HL-60 (cell line): ENCODE measurements at regions not wholly inside any gene's neighbourhood (a gene's known extent, or its start where the extent isn't known, plus 50 kb on each side); places are given as distances from the start of the nearest gene placed in this dataset.

Experiments used
- DNase-seq, 2 experiments: peaks; one replicate each; pipeline ENCODE4 v3.0.0-alpha.2; 2010 to 2020; ENCODE audit warnings: low read depth in 1 of 2, low spot score in 1 of 2
- H3K27ac ChIP-seq: fragments of 250-450 bp; sonication (Bioruptor Pico); replicated peaks from 2 replicates; pipeline ENCODE4 v1.5.1; 2020; ENCODE audit warnings: mild to moderate bottlenecking, moderate library complexity
- H3K27me3 ChIP-seq: fragments of 250-450 bp; sonication (Bioruptor Pico); 2 replicates; pipeline ENCODE4 v1.5.1; 2021; ENCODE audit warnings: mild to moderate bottlenecking, moderate library complexity; ENCODE audit not compliant: insufficient read depth, poor library complexity, severe bottlenecking
- H3K4me3 ChIP-seq: replicated peaks from 2 replicates; pipeline ENCODE4 v1.5.1; 2011; ENCODE audit warnings: mild to moderate bottlenecking, control low read depth, low read length; ENCODE audit not compliant: insufficient read depth
- GABPA ChIP-seq: IDR thresholded peaks from 2 replicates; pipeline ENCODE4 v1.6.1; 2012; ENCODE audit warnings: low read depth
- POLR2AphosphoS5 ChIP-seq: IDR thresholded peaks from 2 replicates; pipeline ENCODE4 v1.6.1; 2012; ENCODE audit warnings: low read depth
- SPI1 ChIP-seq: IDR thresholded peaks from 2 replicates; pipeline ENCODE4 v1.6.1; 2012; ENCODE audit warnings: low read depth, mild to moderate bottlenecking, borderline replicate concordance
- TF ChIP-seq, protein P1 (sequence below): IDR thresholded peaks from 2 replicates; pipeline ENCODE4 v1.6.1; 2012; ENCODE audit warnings: low read depth; ENCODE audit not compliant: insufficient replicate concordance
- TF ChIP-seq, protein P2 (sequence below): IDR thresholded peaks from one replicate; pipeline ENCODE4 v1.5.1; 2011; ENCODE audit warnings: low read length, control low read depth, inconsistent platforms; ENCODE audit not compliant: insufficient read depth

DNA sequence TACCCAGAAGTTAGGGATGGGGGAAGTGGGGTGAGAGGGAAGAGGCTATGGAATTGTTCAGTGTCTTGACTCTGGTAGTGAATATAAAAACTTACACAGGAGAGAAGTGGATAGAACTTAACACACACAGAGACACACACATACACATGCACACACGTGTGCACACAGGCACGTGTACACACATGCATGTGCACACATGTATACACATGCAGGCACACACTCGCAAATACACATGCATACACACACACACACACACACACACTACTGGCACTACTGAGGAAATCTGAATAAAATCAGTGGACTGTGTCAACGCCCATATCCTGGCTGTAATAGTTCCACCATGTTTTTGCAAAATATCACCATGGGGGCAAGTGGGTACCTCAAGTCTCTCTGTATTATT, 107.9 kb downstream of the IRS2 start:
- no peaks in the 10 kb centered on the region for H3K27me3 ChIP-seq
- H3K27ac ChIP-seq: no peak overlapping the region
- no peak overlapping the region for H3K4me3 ChIP-seq
- no peak for DNase-seq
- TF ChIP-seq, protein P1, sequence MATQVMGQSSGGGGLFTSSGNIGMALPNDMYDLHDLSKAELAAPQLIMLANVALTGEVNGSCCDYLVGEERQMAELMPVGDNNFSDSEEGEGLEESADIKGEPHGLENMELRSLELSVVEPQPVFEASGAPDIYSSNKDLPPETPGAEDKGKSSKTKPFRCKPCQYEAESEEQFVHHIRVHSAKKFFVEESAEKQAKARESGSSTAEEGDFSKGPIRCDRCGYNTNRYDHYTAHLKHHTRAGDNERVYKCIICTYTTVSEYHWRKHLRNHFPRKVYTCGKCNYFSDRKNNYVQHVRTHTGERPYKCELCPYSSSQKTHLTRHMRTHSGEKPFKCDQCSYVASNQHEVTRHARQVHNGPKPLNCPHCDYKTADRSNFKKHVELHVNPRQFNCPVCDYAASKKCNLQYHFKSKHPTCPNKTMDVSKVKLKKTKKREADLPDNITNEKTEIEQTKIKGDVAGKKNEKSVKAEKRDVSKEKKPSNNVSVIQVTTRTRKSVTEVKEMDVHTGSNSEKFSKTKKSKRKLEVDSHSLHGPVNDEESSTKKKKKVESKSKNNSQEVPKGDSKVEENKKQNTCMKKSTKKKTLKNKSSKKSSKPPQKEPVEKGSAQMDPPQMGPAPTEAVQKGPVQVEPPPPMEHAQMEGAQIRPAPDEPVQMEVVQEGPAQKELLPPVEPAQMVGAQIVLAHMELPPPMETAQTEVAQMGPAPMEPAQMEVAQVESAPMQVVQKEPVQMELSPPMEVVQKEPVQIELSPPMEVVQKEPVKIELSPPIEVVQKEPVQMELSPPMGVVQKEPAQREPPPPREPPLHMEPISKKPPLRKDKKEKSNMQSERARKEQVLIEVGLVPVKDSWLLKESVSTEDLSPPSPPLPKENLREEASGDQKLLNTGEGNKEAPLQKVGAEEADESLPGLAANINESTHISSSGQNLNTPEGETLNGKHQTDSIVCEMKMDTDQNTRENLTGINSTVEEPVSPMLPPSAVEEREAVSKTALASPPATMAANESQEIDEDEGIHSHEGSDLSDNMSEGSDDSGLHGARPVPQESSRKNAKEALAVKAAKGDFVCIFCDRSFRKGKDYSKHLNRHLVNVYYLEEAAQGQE: no peak
- TF ChIP-seq, protein P2, sequence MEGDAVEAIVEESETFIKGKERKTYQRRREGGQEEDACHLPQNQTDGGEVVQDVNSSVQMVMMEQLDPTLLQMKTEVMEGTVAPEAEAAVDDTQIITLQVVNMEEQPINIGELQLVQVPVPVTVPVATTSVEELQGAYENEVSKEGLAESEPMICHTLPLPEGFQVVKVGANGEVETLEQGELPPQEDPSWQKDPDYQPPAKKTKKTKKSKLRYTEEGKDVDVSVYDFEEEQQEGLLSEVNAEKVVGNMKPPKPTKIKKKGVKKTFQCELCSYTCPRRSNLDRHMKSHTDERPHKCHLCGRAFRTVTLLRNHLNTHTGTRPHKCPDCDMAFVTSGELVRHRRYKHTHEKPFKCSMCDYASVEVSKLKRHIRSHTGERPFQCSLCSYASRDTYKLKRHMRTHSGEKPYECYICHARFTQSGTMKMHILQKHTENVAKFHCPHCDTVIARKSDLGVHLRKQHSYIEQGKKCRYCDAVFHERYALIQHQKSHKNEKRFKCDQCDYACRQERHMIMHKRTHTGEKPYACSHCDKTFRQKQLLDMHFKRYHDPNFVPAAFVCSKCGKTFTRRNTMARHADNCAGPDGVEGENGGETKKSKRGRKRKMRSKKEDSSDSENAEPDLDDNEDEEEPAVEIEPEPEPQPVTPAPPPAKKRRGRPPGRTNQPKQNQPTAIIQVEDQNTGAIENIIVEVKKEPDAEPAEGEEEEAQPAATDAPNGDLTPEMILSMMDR: no peak
- TF ChIP-seq SPI1 (no peak), GABPA (no peak), POLR2AphosphoS5 (no peak)

DNA sequence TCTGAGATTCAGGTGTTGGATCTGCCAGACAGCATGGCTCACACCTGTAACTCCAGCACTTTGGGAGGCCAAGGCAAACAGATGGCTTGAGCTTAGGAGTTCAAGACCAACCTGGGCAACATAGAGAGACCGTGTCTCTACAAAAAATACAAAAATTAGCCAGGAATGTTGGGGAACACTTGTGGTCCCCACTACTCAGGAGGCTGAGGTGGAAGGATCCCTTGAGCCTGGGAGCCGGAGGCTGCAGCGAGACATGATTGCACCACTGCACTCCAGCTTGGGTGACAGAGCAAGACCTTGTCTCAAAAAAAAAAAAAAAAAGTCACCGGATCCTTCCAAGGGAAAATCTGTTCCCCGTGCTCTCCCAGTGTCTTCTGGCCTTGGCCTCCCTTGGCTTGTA, 109.2 kb downstream of the IRS2 start:
- no peak for DNase-seq
- no peaks in the 10 kb centered on the region for H3K27me3 ChIP-seq
- TF ChIP-seq, protein P1: no peak
- TF ChIP-seq, protein P2: no peak
- TF ChIP-seq GABPA: no peak
- H3K27ac ChIP-seq: no peak overlapping the region
- H3K4me3 ChIP-seq: no peak overlapping the region

DNA sequence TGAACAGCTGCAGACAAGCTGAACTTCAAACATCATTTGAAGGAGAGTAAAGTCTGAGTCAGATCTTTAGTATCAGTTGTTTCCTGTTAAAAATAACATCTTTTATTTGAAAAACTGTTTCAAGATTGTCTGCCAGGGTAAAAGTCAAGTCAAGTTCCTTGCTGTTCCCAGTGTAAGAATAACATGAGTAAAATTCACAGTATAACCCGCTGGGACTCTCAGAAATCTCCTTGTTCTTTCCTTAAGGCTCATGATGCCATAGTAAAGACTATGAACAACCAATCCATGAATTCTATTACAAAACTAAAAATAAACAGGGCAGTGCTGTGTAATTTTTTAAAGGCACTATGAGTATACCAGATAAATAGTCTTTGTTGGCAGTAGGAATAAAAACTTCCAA, 112.9 kb downstream of the IRS2 start:
- DNase-seq: no peak
- H3K27me3 ChIP-seq: no peaks in the 10 kb centered on the region
- TF ChIP-seq SPI1: no peak
- TF ChIP-seq, protein P2: no peak
- TF ChIP-seq GABPA: no peak
- TF ChIP-seq, protein P1: no peak
- TF ChIP-seq POLR2AphosphoS5: no peak
- H3K27ac ChIP-seq: no peak overlapping the region
- H3K4me3 ChIP-seq: no peak overlapping the region
